ENCODE measurements at regions not wholly inside any gene's neighbourhood (a gene's known extent, or its start where the extent isn't known, plus 50 kb on each side); places are given as distances from the start of the nearest gene placed in this dataset.

DNA sequence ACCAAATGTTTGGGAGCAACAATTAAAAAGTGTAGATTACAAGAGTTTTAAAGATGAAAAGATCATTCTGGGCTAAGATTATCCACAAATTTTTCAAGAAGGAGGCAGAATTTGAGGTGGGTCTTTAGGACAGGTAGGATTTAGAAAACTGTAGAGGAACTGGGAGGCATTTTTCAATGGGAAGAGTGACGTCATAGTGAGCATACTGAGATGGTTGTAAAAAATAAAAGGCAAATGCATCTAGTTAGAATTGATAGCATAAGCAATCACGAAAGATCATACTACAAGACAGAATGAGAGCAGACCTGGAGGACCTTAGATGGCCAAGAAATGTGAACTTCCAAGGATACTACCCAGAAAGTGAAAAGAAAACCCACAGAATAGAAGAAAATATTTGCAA is 131.6 kb upstream of the G2E3 start:
- TF ChIP-seq CTCF (IDR thresholded peaks at IDR 0.05; ENCODE audit: low read depth, low read length), result no peak
- no peak overlapping the region for H3K4me3 ChIP-seq (replicated peaks in 1 of 2; ENCODE audit: low read depth in 2 of 2, low read length in 2 of 2)
- no peak for DNase-seq (ENCODE audit: low read depth in 2 of 2)

DNA sequence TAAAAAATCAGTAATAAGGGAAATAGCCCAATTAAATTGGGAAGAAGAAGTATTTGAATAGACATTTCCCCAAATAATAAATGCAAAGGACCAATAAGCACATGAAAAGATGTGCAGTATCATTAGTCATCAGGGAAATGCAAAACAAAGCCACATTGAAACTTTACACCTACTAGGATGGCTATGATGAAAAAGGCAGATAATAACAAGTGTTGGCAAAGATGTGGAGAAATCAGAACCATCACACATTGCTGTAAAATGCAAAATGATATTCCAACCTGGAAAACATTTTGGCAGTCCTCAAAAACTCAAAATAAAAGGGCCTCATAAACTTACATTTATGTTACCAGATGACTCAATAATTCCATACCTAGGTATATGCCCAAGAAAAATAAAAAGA is 131.1 kb upstream of the G2E3 start:
- TF ChIP-seq CTCF (IDR thresholded peaks at IDR 0.05; ENCODE audit: low read depth, low read length), result no peak
- no peak overlapping the region for H3K4me3 ChIP-seq (replicated peaks in 1 of 2; ENCODE audit: low read depth in 2 of 2, low read length in 2 of 2)
- DNase-seq (ENCODE audit: low read depth in 2 of 2), result no peak

GRCh38 chr14:30431552-30431951 is 127.4 kb upstream of the G2E3 start:
- TF ChIP-seq CTCF (IDR thresholded peaks at IDR 0.05; ENCODE audit: low read depth, low read length), result no peak
- no peak overlapping the region for H3K4me3 ChIP-seq (replicated peaks in 1 of 2; ENCODE audit: low read depth in 2 of 2, low read length in 2 of 2)
- DNase-seq (ENCODE audit: low read depth in 2 of 2), result no peak

DNA sequence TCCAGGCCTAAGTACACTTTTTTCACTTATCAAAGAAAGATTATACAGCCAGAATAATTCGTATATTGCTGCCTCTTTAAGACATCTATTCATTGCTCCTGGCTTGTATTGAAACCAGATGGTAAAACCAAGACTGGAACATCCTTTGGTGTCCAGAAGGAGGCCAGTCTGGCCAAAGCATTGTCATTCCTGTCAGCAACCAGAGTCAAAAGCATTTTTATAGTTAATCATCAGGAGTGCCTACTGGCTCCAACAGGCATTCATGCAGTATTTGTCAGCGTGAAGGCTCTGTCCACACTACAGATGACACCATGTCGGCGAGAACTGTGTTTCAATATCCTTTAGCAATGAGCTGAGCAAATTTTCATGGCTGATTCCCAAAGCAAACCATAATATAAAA is 118.0 kb upstream of the G2E3 start:
- no peak for TF ChIP-seq CTCF (IDR thresholded peaks at IDR 0.05; ENCODE audit: low read depth, low read length)
- no peak for DNase-seq (ENCODE audit: low read depth in 2 of 2)
- H3K4me3 ChIP-seq (replicated peaks in 1 of 2; ENCODE audit: low read depth in 2 of 2, low read length in 2 of 2), result no peak overlapping the region

- peak; percentile 43 for TF ChIP-seq CTCF (IDR thresholded peaks at IDR 0.05; ENCODE audit: low read depth, low read length)
- no peak overlapping the region for H3K4me3 ChIP-seq (replicated peaks in 1 of 2; ENCODE audit: low read depth in 2 of 2, low read length in 2 of 2)
- peak; percentile 51 to 65 for DNase-seq (ENCODE audit: low read depth in 2 of 2)
Measured at GRCh38 chr14:30443368-30444007, 115.5 kb upstream of the G2E3 start.

DNA sequence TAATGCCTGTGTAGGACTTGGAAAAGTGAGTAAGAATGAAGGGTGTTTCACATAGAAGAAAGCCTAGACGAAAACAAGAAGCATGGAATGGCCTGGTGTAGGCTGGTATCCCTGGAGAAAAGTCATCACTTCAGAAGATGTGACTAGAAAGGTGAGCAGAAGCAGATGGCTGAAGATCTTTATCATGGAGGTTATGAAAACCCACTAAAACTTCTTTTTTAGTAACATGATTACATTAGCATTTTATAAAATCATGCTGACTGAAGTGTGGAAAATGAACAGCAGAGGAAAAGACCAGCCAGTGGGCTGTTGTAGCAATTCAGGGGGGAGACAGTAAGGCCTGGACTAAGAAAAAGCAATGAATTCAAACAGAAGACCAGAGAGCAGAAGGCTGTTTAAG is 114.5 kb upstream of the G2E3 start:
- no peak for DNase-seq (ENCODE audit: low read depth in 2 of 2)
- no peak for TF ChIP-seq CTCF (IDR thresholded peaks at IDR 0.05; ENCODE audit: low read depth, low read length)
- no peak overlapping the region for H3K4me3 ChIP-seq (replicated peaks in 1 of 2; ENCODE audit: low read depth in 2 of 2, low read length in 2 of 2)

Data from cardiac fibroblast (primary cell).